ENCODE measurements at regions not wholly inside any gene's neighbourhood (a gene's known extent, or its start where the extent isn't known, plus 50 kb on each side); places are given as distances from the start of the nearest gene placed in this dataset.

- DNase-seq (ENCODE audit: low read depth): no peak
Measured at GRCh38 chr2:12168791-12169388, 422.5 kb downstream of the LPIN1 start.

- no peak for DNase-seq (ENCODE audit: low read depth)
Measured at GRCh38 chr2:12169721-12170120, 423.3 kb downstream of the LPIN1 start.

GRCh38 chr2:12170121-12170520, 423.7 kb downstream of the LPIN1 start:
- DNase-seq (ENCODE audit: low read depth): no peak

GRCh38 chr2:12173271-12173942, 427.0 kb downstream of the LPIN1 start:
- no peak for DNase-seq (ENCODE audit: low read depth)

GRCh38 chr2:12173943-12174340, 427.5 kb downstream of the LPIN1 start:
- DNase-seq (ENCODE audit: low read depth): no peak

- DNase-seq (ENCODE audit: low read depth): no peak
Measured at GRCh38 chr2:12175323-12175722, 428.9 kb downstream of the LPIN1 start.

GRCh38 chr2:12176623-12177454, 430.4 kb downstream of the LPIN1 start:
- DNase-seq (ENCODE audit: low read depth): no peak

GRCh38 chr2:12177455-12178288, 431.2 kb downstream of the LPIN1 start:
- DNase-seq (ENCODE audit: low read depth): no peak

- no peak for DNase-seq (ENCODE audit: low read depth)
Measured at GRCh38 chr2:12178289-12179080, 432.1 kb downstream of the LPIN1 start.

GRCh38 chr2:12180031-12180430, 433.6 kb downstream of the LPIN1 start:
- DNase-seq (ENCODE audit: low read depth): no peak

GRCh38 chr2:12183032-12183645, 436.7 kb downstream of the LPIN1 start:
- no peak for DNase-seq (ENCODE audit: low read depth)

- DNase-seq (ENCODE audit: low read depth): no peak
Measured at GRCh38 chr2:12192762-12193161, 446.3 kb downstream of the LPIN1 start.

- DNase-seq (ENCODE audit: low read depth): no peak
Measured at GRCh38 chr2:12194968-12195367, 448.5 kb downstream of the LPIN1 start.

GRCh38 chr2:12196495-12196894, 450.1 kb downstream of the LPIN1 start:
- DNase-seq (ENCODE audit: low read depth): no peak

- DNase-seq (ENCODE audit: low read depth): no peak
Measured at GRCh38 chr2:12197133-12197532, 450.7 kb downstream of the LPIN1 start.

GRCh38 chr2:12199491-12200211, 453.2 kb downstream of the LPIN1 start:
- DNase-seq (ENCODE audit: low read depth): no peak

GRCh38 chr2:12201369-12201768, 454.9 kb downstream of the LPIN1 start:
- no peak for DNase-seq (ENCODE audit: low read depth)

- no peak for DNase-seq (ENCODE audit: low read depth)
Measured at GRCh38 chr2:12202313-12203075, 456.1 kb downstream of the LPIN1 start.

GRCh38 chr2:12203528-12203927, 457.1 kb downstream of the LPIN1 start:
- DNase-seq (ENCODE audit: low read depth): no peak

- DNase-seq (ENCODE audit: low read depth): no peak
Measured at GRCh38 chr2:12205086-12205485, 458.7 kb downstream of the LPIN1 start.

All from activated T-cell treated with anti-CD3 and anti-CD28 coated beads for 24 hours (primary cell).